ENCODE measurements at regions not wholly inside any gene's neighbourhood (a gene's known extent, or its start where the extent isn't known, plus 50 kb on each side); places are given as distances from the start of the nearest gene placed in this dataset.

GRCh38 chr9:108269371-108269770, 586.4 kb downstream of the ACTL7B start:
- Histone ChIP-seq H3K9me2 (replicated peaks; ENCODE audit: low read depth, low read length) (no peaks in the 10 kb centered on the region), H3F3A (ENCODE audit: low read depth) (no peaks in the 10 kb centered on the region), H3K9me3 (ENCODE audit: insufficient read depth, low read depth, low read length) (peaks cover 4% of the 10 kb centered on the region; the same call in 1 of the 2 replicates), H3K4me2 (ENCODE audit: low read depth, low read length, poor library complexity, severe bottlenecking) (no peak overlapping the region), H3K79me2 (ENCODE audit: insufficient read depth, low read length) (no peaks in the 10 kb centered on the region), H3K4me1 (ENCODE audit: insufficient read depth, low read length, poor library complexity, severe bottlenecking) (no peaks in the 10 kb centered on the region), H3K36me3 (ENCODE audit: insufficient read depth, low read length) (no peaks in the 10 kb centered on the region), H3K27me3 (ENCODE audit: insufficient read depth, low read length, poor library complexity, severe bottlenecking) (no peaks in the 10 kb centered on the region), H2AFZ (ENCODE audit: low read length) (no peak overlapping the region), H3K9ac (ENCODE audit: low read depth, low read length, poor library complexity, severe bottlenecking) (no peak overlapping the region), H4K20me1 (ENCODE audit: insufficient read depth, low read length, poor library complexity, severe bottlenecking) (no peaks in the 10 kb centered on the region), H3K4me3 (ENCODE audit: low read length, poor library complexity, severe bottlenecking) (no peak overlapping the region)
- TF ChIP-seq CTCF (conservative IDR thresholded peaks at IDR 0.05; ENCODE audit: low read length), result no peak
- TF ChIP-seq EZH2phosphoT487 (IDR thresholded peaks at IDR 0.05; ENCODE audit: borderline replicate concordance), result no peak

GRCh38 chr9:108265065-108265464, 590.7 kb downstream of the ACTL7B start:
- Histone ChIP-seq H3K79me2 (ENCODE audit: insufficient read depth, low read length) (no peaks in the 10 kb centered on the region), H2AFZ (ENCODE audit: low read length) (no peak overlapping the region), H3K9me3 (ENCODE audit: insufficient read depth, low read depth, low read length) (peaks cover 3% of the 10 kb centered on the region; the same call in 1 of the 2 replicates), H3K9ac (ENCODE audit: low read depth, low read length, poor library complexity, severe bottlenecking) (no peak overlapping the region), H3K4me1 (ENCODE audit: insufficient read depth, low read length, poor library complexity, severe bottlenecking) (no peaks in the 10 kb centered on the region), H3F3A (ENCODE audit: low read depth) (no peaks in the 10 kb centered on the region), H3K36me3 (ENCODE audit: insufficient read depth, low read length) (no peaks in the 10 kb centered on the region), H4K20me1 (ENCODE audit: insufficient read depth, low read length, poor library complexity, severe bottlenecking) (no peaks in the 10 kb centered on the region), H3K9me2 (replicated peaks; ENCODE audit: low read depth, low read length) (no peaks in the 10 kb centered on the region), H3K27me3 (ENCODE audit: insufficient read depth, low read length, poor library complexity, severe bottlenecking) (no peaks in the 10 kb centered on the region), H3K4me2 (ENCODE audit: low read depth, low read length, poor library complexity, severe bottlenecking) (no peak overlapping the region), H3K4me3 (ENCODE audit: low read length, poor library complexity, severe bottlenecking) (no peak overlapping the region)
- no peak for TF ChIP-seq CTCF (conservative IDR thresholded peaks at IDR 0.05; ENCODE audit: low read length)
- TF ChIP-seq EZH2phosphoT487 (IDR thresholded peaks at IDR 0.05; ENCODE audit: borderline replicate concordance), result no peak

- no peaks in the 10 kb centered on the region for H4K20me1 ChIP-seq (ENCODE audit: insufficient read depth, low read length, poor library complexity, severe bottlenecking)
- TF ChIP-seq CTCF (conservative IDR thresholded peaks at IDR 0.05; ENCODE audit: low read length), result no peak
- no peak for TF ChIP-seq EZH2phosphoT487 (IDR thresholded peaks at IDR 0.05; ENCODE audit: borderline replicate concordance)
These were observed 591.7 kb downstream of the ACTL7B start for GRCh38 chr9:108264093-108264492.

More at GRCh38 chr9:108264093-108264492, 591.7 kb downstream of the ACTL7B start:
- H2AFZ ChIP-seq (ENCODE audit: low read length), result no peak overlapping the region
- no peaks in the 10 kb centered on the region for H3K36me3 ChIP-seq (ENCODE audit: insufficient read depth, low read length)
- H3F3A ChIP-seq (ENCODE audit: low read depth), result no peaks in the 10 kb centered on the region
- H3K9ac ChIP-seq (ENCODE audit: low read depth, low read length, poor library complexity, severe bottlenecking), result no peak overlapping the region
- H3K9me3 ChIP-seq (ENCODE audit: insufficient read depth, low read depth, low read length), result no peaks in the 10 kb centered on the region
- H3K4me2 ChIP-seq (ENCODE audit: low read depth, low read length, poor library complexity, severe bottlenecking), result no peak overlapping the region
- H3K4me1 ChIP-seq (ENCODE audit: insufficient read depth, low read length, poor library complexity, severe bottlenecking), result no peaks in the 10 kb centered on the region
- no peaks in the 10 kb centered on the region for H3K27me3 ChIP-seq (ENCODE audit: insufficient read depth, low read length, poor library complexity, severe bottlenecking)
- no peaks in the 10 kb centered on the region for H3K9me2 ChIP-seq (replicated peaks; ENCODE audit: low read depth, low read length)
- H3K79me2 ChIP-seq (ENCODE audit: insufficient read depth, low read length), result no peaks in the 10 kb centered on the region
- H3K4me3 ChIP-seq (ENCODE audit: low read length, poor library complexity, severe bottlenecking), result no peak overlapping the region

Measured in Loucy (cell line).